GM23248 (cell line): ENCODE measurements at regions not wholly inside any gene's neighbourhood (a gene's known extent, or its start where the extent isn't known, plus 50 kb on each side); places are given as distances from the start of the nearest gene placed in this dataset.

Experiments used
- DNase-seq: peaks from one replicate; pipeline ENCODE4 v3.0.0-alpha.2; 2015
- H2AFZ ChIP-seq: fragments of 200-600 bp; sonication (generic); 2 replicates; pipeline ENCODE4 v1.6.1; 2016; ENCODE audit warnings: antibody characterized with exemption
- H3F3A ChIP-seq: fragments of 200-600 bp; sonication (generic); 2 replicates; pipeline ENCODE4 v1.6.1; 2016; ENCODE audit warnings: mild to moderate bottlenecking, antibody characterized with exemption, mixed run types; ENCODE audit not compliant: insufficient read depth
- H3K27ac ChIP-seq: fragments of 200-600 bp; sonication (generic); 2 replicates; pipeline ENCODE4 v1.5.1; 2016; ENCODE audit warnings: mild to moderate bottlenecking
- H3K27me3 ChIP-seq: fragments of 200-600 bp; sonication (generic); replicated peaks from 2 replicates; pipeline ENCODE4 v1.6.1; 2016; ENCODE audit warnings: mild to moderate bottlenecking; ENCODE audit not compliant: insufficient read depth
- H3K36me3 ChIP-seq: fragments of 200-600 bp; sonication (generic); 2 replicates; pipeline ENCODE4 v1.6.1; 2016; ENCODE audit warnings: low read depth, mild to moderate bottlenecking
- H3K4me1 ChIP-seq: fragments of 200-600 bp; sonication (generic); 2 replicates; pipeline ENCODE4 v1.6.1; 2016; ENCODE audit warnings: mild to moderate bottlenecking; ENCODE audit not compliant: insufficient read depth
- H3K4me2 ChIP-seq: fragments of 200-600 bp; sonication (generic); one replicate; pipeline ENCODE4 v1.6.1; 2016; ENCODE audit warnings: mild to moderate bottlenecking; ENCODE audit not compliant: unreplicated experiment
- H3K4me3 ChIP-seq: fragments of 200-600 bp; sonication (generic); 2 replicates; pipeline ENCODE4 v1.5.1; 2016; ENCODE audit warnings: mild to moderate bottlenecking
- H3K79me2 ChIP-seq: fragments of 200-600 bp; sonication (generic); 2 replicates; pipeline ENCODE4 v1.6.1; 2016; ENCODE audit warnings: mild to moderate bottlenecking; ENCODE audit not compliant: insufficient read depth
- H3K9ac ChIP-seq: fragments of 200-600 bp; sonication (generic); 2 replicates; pipeline ENCODE4 v1.6.1; 2016; ENCODE audit warnings: mild to moderate bottlenecking
- H3K9me2 ChIP-seq: fragments of 200-600 bp; sonication (generic); 2 replicates; pipeline ENCODE4 v1.6.1; 2016; ENCODE audit warnings: mixed run types, mild to moderate bottlenecking, moderate library complexity; ENCODE audit not compliant: insufficient read depth
- H3K9me3 ChIP-seq: fragments of 200-600 bp; sonication (generic); one replicate; pipeline ENCODE4 v1.6.1; 2017; ENCODE audit warnings: low read depth
- H4K20me1 ChIP-seq: fragments of 200-600 bp; sonication (generic); 2 replicates; pipeline ENCODE4 v1.6.0; 2016; ENCODE audit not compliant: insufficient read depth
- EZH2 ChIP-seq: fragments of 200-600 bp; sonication (generic); IDR thresholded peaks from 2 replicates; pipeline ENCODE4 v1.6.1; 2018; ENCODE audit warnings: antibody characterized with exemption, mild to moderate bottlenecking; ENCODE audit not compliant: insufficient read depth, poor library complexity, severe bottlenecking
- EZH2phosphoT487 ChIP-seq: fragments of 200-600 bp; sonication (generic); IDR thresholded peaks from 2 replicates; pipeline ENCODE4 v1.6.1; 2018; ENCODE audit warnings: antibody characterized with exemption, moderate library complexity, mild to moderate bottlenecking, low read depth; ENCODE audit not compliant: insufficient read depth
- WGBS, 2 experiments: methylation state at CpG; one replicate each; pipeline ENCODE4 v1.1.6; 2015 to 2017; ENCODE audit warnings: low lambda C conversion rate in 2 of 2, low coverage in 1 of 2; ENCODE audit errors: missing lambda C conversion rate in 2 of 2; 5-methylcytosine and 5-hydroxymethylcytosine counted together
- in situ Hi-C: fragments of 300-500 bp; cut with MboI; formaldehyde crosslinking; loops from 2 replicates; pipeline ENCODE4 v1.15.0; 2020

GRCh38 chr13:33448889-33449288 is 163.3 kb upstream of the STARD13 start:
- H3K4me2 ChIP-seq: no peak overlapping the region
- H3K79me2 ChIP-seq: no peaks in the 10 kb centered on the region
- H4K20me1 ChIP-seq: no peaks in the 10 kb centered on the region
- WGBS, 2 experiments: 95 to 100% methylated on average over 1 of the region's 1 CpG
- no peaks in the 10 kb centered on the region for H3K9me3 ChIP-seq
- no peaks in the 10 kb centered on the region for H3K4me1 ChIP-seq
- DNase-seq: no peak
- H3K4me3 ChIP-seq: no peak overlapping the region
- H3K27me3 ChIP-seq: no peaks in the 10 kb centered on the region
- TF ChIP-seq EZH2phosphoT487: no peak
- no peak for TF ChIP-seq EZH2
- peaks cover 7% of the 10 kb centered on the region for H3F3A ChIP-seq
- no peak overlapping the region for H2AFZ ChIP-seq
- H3K9me2 ChIP-seq: no peaks in the 10 kb centered on the region
- no peaks in the 10 kb centered on the region for H3K36me3 ChIP-seq
- H3K27ac ChIP-seq: no peak overlapping the region
- no peak overlapping the region for H3K9ac ChIP-seq
- in situ Hi-C loops: no loop called here

GRCh38 chr13:33450956-33451709 is 165.6 kb upstream of the STARD13 start:
- Histone ChIP-seq H3K27ac (no peak overlapping the region), H2AFZ (no peak overlapping the region), H3K4me3 (no peak overlapping the region), H3F3A (peaks cover 20% of the 10 kb centered on the region), H3K9me3 (no peaks in the 10 kb centered on the region), H4K20me1 (no peaks in the 10 kb centered on the region), H3K79me2 (no peaks in the 10 kb centered on the region), H3K9ac (no peak overlapping the region), H3K27me3 (no peaks in the 10 kb centered on the region), H3K9me2 (no peaks in the 10 kb centered on the region), H3K36me3 (no peaks in the 10 kb centered on the region), H3K4me1 (peaks cover 13% of the 10 kb centered on the region), H3K4me2 (no peak overlapping the region)
- in situ Hi-C loops: no loop called here
- DNase-seq: no peak
- TF ChIP-seq EZH2phosphoT487 (no peak), EZH2 (no peak)
- WGBS, 2 experiments: 84 to 86% methylated on average over 6 of the region's 6 CpGs

GRCh38 chr13:33452873-33453517 is 167.4 kb upstream of the STARD13 start:
- no peaks in the 10 kb centered on the region for H3K36me3 ChIP-seq
- TF ChIP-seq EZH2: no peak
- no peak overlapping the region for H3K4me2 ChIP-seq
- H3K9ac ChIP-seq: no peak overlapping the region
- no peaks in the 10 kb centered on the region for H4K20me1 ChIP-seq
- peaks cover 13% of the 10 kb centered on the region for H3K4me1 ChIP-seq
- no peak overlapping the region for H3K27ac ChIP-seq
- 68 to 77% methylated on average over 2 of the region's 2 CpGs for WGBS, 2 experiments
- in situ Hi-C loops: no loop called here
- no peaks in the 10 kb centered on the region for H3K9me2 ChIP-seq
- no peak for DNase-seq
- no peak overlapping the region for H2AFZ ChIP-seq
- peaks cover 14% of the 10 kb centered on the region for H3F3A ChIP-seq
- H3K9me3 ChIP-seq: no peaks in the 10 kb centered on the region
- H3K27me3 ChIP-seq: no peaks in the 10 kb centered on the region
- no peaks in the 10 kb centered on the region for H3K79me2 ChIP-seq
- H3K4me3 ChIP-seq: no peak overlapping the region

- Histone ChIP-seq H3K36me3 (no peaks in the 10 kb centered on the region), H3K4me3 (no peak overlapping the region), H3K9me2 (no peaks in the 10 kb centered on the region), H3K27me3 (no peaks in the 10 kb centered on the region), H3K79me2 (no peaks in the 10 kb centered on the region), H3K4me2 (no peak overlapping the region), H4K20me1 (no peaks in the 10 kb centered on the region), H3K27ac (no peak overlapping the region), H3K9me3 (no peaks in the 10 kb centered on the region), H2AFZ (no peak overlapping the region), H3F3A (peaks cover 14% of the 10 kb centered on the region), H3K9ac (no peak overlapping the region), H3K4me1 (peaks cover 13% of the 10 kb centered on the region)
- in situ Hi-C loops: no loop called here
- TF ChIP-seq EZH2: no peak
- TF ChIP-seq EZH2phosphoT487: no peak
- DNase-seq: no peak
- 94 to 97% methylated on average over 2 of the region's 2 CpGs for WGBS, 2 experiments
Measured at GRCh38 chr13:33453936-33454335, 168.4 kb upstream of the STARD13 start.
